HEK293 (cell line): ENCODE measurements at regions not wholly inside any gene's neighbourhood (a gene's known extent, or its start where the extent isn't known, plus 50 kb on each side); places are given as distances from the start of the nearest gene placed in this dataset.

Experiments used
- ZBTB8A ChIP-seq: fragments of 450-650 bp; formaldehyde crosslinking; IDR thresholded peaks from 2 replicates; pipeline ENCODE4 v1.5.1; 2016; ENCODE audit warnings: missing biosample characterization, missing genetic modification characterization
- ZFP3 ChIP-seq: fragments of 450-650 bp; formaldehyde crosslinking; IDR thresholded peaks from 2 replicates; pipeline ENCODE4 v1.5.1; 2016; ENCODE audit warnings: low read depth, missing biosample characterization, missing genetic modification characterization
- ZNF274 ChIP-seq, 2 experiments: fragments of 200-500 bp in 1 of 2; fragments of 450-650 bp in 1 of 2; sonication (Bioruptor generic) in 1 of 2; formaldehyde crosslinking in 1 of 2; IDR thresholded peaks; 2 replicates each; pipeline versions ENCODE4 v1.5.1 to v1.6.1; 2014 to 2016; ENCODE audit warnings: borderline replicate concordance in 1 of 2, inconsistent platforms in 1 of 2, low read length in 1 of 2, missing biosample characterization in 1 of 2, missing genetic modification characterization in 1 of 2
- TF ChIP-seq, protein P1 (sequence below): fragments of 450-650 bp; formaldehyde crosslinking; IDR thresholded peaks from 2 replicates; pipeline ENCODE4 v1.5.1; 2016; ENCODE audit warnings: missing biosample characterization, missing genetic modification characterization

DNA sequence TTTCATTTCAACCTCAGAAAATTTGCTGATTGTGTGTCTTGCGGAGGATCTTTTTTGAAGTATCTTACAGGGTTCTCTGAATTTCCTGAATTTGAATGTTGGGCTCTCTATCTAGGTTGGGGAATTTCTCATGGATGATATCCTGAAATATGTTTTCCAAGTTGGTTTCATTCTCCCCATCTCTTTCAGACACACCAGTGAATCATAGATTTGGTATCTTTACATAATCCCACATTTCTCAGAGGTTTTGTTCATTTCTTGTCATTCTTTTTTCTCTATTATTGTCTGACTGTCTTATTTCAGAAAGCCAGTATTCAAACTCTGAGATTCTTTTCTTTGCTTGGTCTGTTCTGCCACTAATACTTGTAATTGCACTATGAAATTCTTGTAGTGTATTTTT is 456.9 kb downstream of the PRELID2 start:
- no peak for TF ChIP-seq ZFP3 (tag by site-specific recombination)
- no peak for TF ChIP-seq ZNF274 (IDR thresholded peaks at IDR 0.05; ENCODE audit: low read length)
- no peak for TF ChIP-seq ZNF274 (tag by site-specific recombination; IDR thresholded peaks at IDR 0.05; ENCODE audit: borderline replicate concordance)
- no peak for TF ChIP-seq ZBTB8A (tag by site-specific recombination)
- TF ChIP-seq, protein P1, sequence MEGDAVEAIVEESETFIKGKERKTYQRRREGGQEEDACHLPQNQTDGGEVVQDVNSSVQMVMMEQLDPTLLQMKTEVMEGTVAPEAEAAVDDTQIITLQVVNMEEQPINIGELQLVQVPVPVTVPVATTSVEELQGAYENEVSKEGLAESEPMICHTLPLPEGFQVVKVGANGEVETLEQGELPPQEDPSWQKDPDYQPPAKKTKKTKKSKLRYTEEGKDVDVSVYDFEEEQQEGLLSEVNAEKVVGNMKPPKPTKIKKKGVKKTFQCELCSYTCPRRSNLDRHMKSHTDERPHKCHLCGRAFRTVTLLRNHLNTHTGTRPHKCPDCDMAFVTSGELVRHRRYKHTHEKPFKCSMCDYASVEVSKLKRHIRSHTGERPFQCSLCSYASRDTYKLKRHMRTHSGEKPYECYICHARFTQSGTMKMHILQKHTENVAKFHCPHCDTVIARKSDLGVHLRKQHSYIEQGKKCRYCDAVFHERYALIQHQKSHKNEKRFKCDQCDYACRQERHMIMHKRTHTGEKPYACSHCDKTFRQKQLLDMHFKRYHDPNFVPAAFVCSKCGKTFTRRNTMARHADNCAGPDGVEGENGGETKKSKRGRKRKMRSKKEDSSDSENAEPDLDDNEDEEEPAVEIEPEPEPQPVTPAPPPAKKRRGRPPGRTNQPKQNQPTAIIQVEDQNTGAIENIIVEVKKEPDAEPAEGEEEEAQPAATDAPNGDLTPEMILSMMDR (tag by site-specific recombination), result no peak
